Gastrocnemius medialis (tissue), 4 donors: ENCODE measurements at regions not wholly inside any gene's neighbourhood (a gene's known extent, or its start where the extent isn't known, plus 50 kb on each side); places are given as distances from the start of the nearest gene placed in this dataset.

Source experiments
- CTCF ChIP-seq, 5 experiments: fragments of 450-650 bp in 3 of 5; fragments of 200-600 bp in 2 of 5; sonication (generic) in 2 of 5; IDR thresholded peaks in 4 of 5; conservative IDR thresholded peaks in 1 of 5; 1 replicate in 4 of 5; 2 replicates in 1 of 5; pipeline ENCODE4 v1.5.1; 2016 to 2019; ENCODE audit warnings: antibody characterized with exemption in 5 of 5, mild to moderate bottlenecking in 3 of 5, moderate library complexity in 3 of 5
- POLR2A ChIP-seq, 2 donors: fragments of 450-650 bp; IDR thresholded peaks; one replicate each; pipeline ENCODE4 v1.6.1; 2017; ENCODE audit warnings: antibody characterized with exemption in 2 of 2, mild to moderate bottlenecking in 2 of 2, moderate library complexity in 2 of 2

DNA sequence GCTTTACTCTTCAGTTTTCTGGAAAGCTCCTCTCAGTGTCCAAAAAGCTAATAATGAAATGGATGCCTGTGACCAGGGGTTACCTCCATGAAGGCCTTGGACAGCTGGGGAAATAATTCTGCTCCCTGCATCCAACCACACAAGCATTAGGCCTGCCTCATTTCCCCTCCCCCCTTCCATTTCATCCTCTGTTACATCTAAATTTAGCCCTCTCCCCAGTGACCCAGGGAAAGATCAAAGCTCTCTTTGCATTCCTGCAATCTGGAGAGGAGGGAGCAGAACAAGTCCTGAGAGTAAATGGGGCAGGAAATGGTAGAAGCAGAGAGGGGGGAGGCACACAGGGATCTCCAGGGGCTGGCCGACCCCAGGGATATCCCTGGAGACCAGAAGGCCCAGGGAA, 452.7 kb downstream of the TSHZ3 start:
- TF ChIP-seq CTCF (IDR thresholded peaks at IDR 0.05 in 4 of 5, conservative IDR thresholded peaks at IDR 0.05 in 1 of 5) (no peak), POLR2A (IDR thresholded peaks at IDR 0.05) (no peak)
